SIG-M5 treated with dmso at 0.1 percent for 504 hours (cell line): ENCODE measurements at regions not wholly inside any gene's neighbourhood (a gene's known extent, or its start where the extent isn't known, plus 50 kb on each side); places are given as distances from the start of the nearest gene placed in this dataset.
"Not testable (repeated sequence)": the region's sequence is repeated elsewhere in the genome, so short reads cannot be mapped to it uniquely, and the experiment has no call there.

Experiments
- DNase-seq: peaks from one replicate; lab custom pipeline; 2025; ENCODE audit not compliant: unreplicated experiment; lab: John Stamatoyannopoulos, UW

GRCh38 chr12:25424211-25424731 lies 128.8 kb downstream of the LMNTD1 start:
- no peak for DNase-seq

- no peak for DNase-seq
Measured at GRCh38 chr12:25423355-25424050, 129.6 kb downstream of the LMNTD1 start.

- no peak for DNase-seq
Measured at GRCh38 chr12:25422241-25422640, 130.8 kb downstream of the LMNTD1 start.

- no peak for DNase-seq
Measured at GRCh38 chr12:25421651-25422167, 131.4 kb downstream of the LMNTD1 start.

- DNase-seq, result no peak
Measured at GRCh38 chr12:25420116-25420515, 133.0 kb downstream of the LMNTD1 start.

- DNase-seq, result no peak
Measured at GRCh38 chr12:25419595-25419994, 133.5 kb downstream of the LMNTD1 start.

- DNase-seq, result no peak
Measured at GRCh38 chr12:25417071-25417470, 136.0 kb downstream of the LMNTD1 start.

GRCh38 chr12:25416516-25416915 lies 136.6 kb downstream of the LMNTD1 start:
- no peak for DNase-seq

- DNase-seq, result no peak
Measured at GRCh38 chr12:25415004-25415403, 138.1 kb downstream of the LMNTD1 start.

GRCh38 chr12:25412735-25413134 lies 140.3 kb downstream of the LMNTD1 start:
- no peak for DNase-seq

GRCh38 chr12:25404955-25405354 lies 148.1 kb downstream of the LMNTD1 start:
- DNase-seq, result no peak

GRCh38 chr12:25401547-25402345 lies 151.0 kb upstream of the KRAS start:
- no peak for DNase-seq

- DNase-seq, result no peak
Measured at GRCh38 chr12:25397001-25397400, 146.3 kb upstream of the KRAS start.

GRCh38 chr12:25395227-25395626 lies 144.5 kb upstream of the KRAS start:
- no peak for DNase-seq

- DNase-seq, result not testable (repeated sequence)
Measured at GRCh38 chr12:25394775-25395174, 144.0 kb upstream of the KRAS start.

- no peak for DNase-seq
Measured at GRCh38 chr12:25394025-25394424, 143.3 kb upstream of the KRAS start.

GRCh38 chr12:25391346-25391745 lies 140.6 kb upstream of the KRAS start:
- not testable (repeated sequence) for DNase-seq

GRCh38 chr12:25388183-25388582 lies 137.5 kb upstream of the KRAS start:
- no peak for DNase-seq

GRCh38 chr12:25387732-25388050 lies 137.0 kb upstream of the KRAS start:
- DNase-seq, result no peak

GRCh38 chr12:25386831-25387731 lies 136.4 kb upstream of the KRAS start:
- DNase-seq, result peak; percentile 88

- no peak for DNase-seq
Measured at GRCh38 chr12:25384893-25385248, 134.1 kb upstream of the KRAS start.
